Testis (tissue), 2 donors: ENCODE measurements at regions not wholly inside any gene's neighbourhood (a gene's known extent, or its start where the extent isn't known, plus 50 kb on each side); places are given as distances from the start of the nearest gene placed in this dataset.

ENCODE experiments used
- DNase-seq: peaks from one replicate; pipeline ENCODE4 v3.0.0-alpha.2; 2019
- H3K27ac ChIP-seq, 2 donors: fragments of 200-600 bp; sonication (generic); one replicate each; pipeline ENCODE4 v1.5.1; 2019
- H3K27me3 ChIP-seq: fragments of 200-600 bp; sonication (generic); one replicate; pipeline ENCODE4 v1.5.1; 2019
- H3K36me3 ChIP-seq: fragments of 200-600 bp; sonication (generic); one replicate; pipeline ENCODE4 v1.5.1; 2017; ENCODE audit warnings: low read depth; ENCODE audit errors: missing control alignments
- H3K4me1 ChIP-seq: fragments of 200-600 bp; sonication (generic); one replicate; pipeline ENCODE4 v1.5.1; 2019
- H3K4me3 ChIP-seq, 2 donors: fragments of 200-600 bp; sonication (generic); one replicate each; pipeline ENCODE4 v1.5.1; 2017 to 2019
- H3K9me3 ChIP-seq: fragments of 200-600 bp; sonication (generic); one replicate; pipeline ENCODE4 v1.5.1; 2017
- POLR2A ChIP-seq: fragments of 450-650 bp; IDR thresholded peaks from one replicate; pipeline ENCODE4 v1.6.1; 2017; ENCODE audit warnings: antibody characterized with exemption, mild to moderate bottlenecking, moderate library complexity
- whole genome bisulfite sequencing, 2 donors: methylation state at CpG; one replicate each; pipeline ENCODE4 v1.1.5; 2018; 5-methylcytosine and 5-hydroxymethylcytosine counted together
- intact Hi-C: fragments of 100-400 bp; cut with DNase I; formaldehyde crosslinking; loops from one replicate; pipeline ENCODE4 v1.15.1; 2023; ENCODE audit warnings: low total_unique reads
- TF ChIP-seq, protein P1 (sequence below), 3 experiments: fragments of 450-650 bp in 2 of 3; fragments of 200-600 bp in 1 of 3; sonication (generic) in 1 of 3; IDR thresholded peaks; one replicate each; pipeline ENCODE4 v1.5.1; 2016 to 2019; ENCODE audit warnings: antibody characterized with exemption in 3 of 3, mild to moderate bottlenecking in 2 of 3, moderate library complexity in 1 of 3

- no peaks in the 10 kb centered on the region for H3K4me1 ChIP-seq
- no peak overlapping the region for H3K27ac ChIP-seq
- no peak for TF ChIP-seq POLR2A
- TF ChIP-seq, protein P1, sequence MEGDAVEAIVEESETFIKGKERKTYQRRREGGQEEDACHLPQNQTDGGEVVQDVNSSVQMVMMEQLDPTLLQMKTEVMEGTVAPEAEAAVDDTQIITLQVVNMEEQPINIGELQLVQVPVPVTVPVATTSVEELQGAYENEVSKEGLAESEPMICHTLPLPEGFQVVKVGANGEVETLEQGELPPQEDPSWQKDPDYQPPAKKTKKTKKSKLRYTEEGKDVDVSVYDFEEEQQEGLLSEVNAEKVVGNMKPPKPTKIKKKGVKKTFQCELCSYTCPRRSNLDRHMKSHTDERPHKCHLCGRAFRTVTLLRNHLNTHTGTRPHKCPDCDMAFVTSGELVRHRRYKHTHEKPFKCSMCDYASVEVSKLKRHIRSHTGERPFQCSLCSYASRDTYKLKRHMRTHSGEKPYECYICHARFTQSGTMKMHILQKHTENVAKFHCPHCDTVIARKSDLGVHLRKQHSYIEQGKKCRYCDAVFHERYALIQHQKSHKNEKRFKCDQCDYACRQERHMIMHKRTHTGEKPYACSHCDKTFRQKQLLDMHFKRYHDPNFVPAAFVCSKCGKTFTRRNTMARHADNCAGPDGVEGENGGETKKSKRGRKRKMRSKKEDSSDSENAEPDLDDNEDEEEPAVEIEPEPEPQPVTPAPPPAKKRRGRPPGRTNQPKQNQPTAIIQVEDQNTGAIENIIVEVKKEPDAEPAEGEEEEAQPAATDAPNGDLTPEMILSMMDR (IDR thresholded peaks at IDR 0.05), result no peak
- no peak for DNase-seq
- no peak overlapping the region for H3K4me3 ChIP-seq
- no peaks in the 10 kb centered on the region for H3K36me3 ChIP-seq
- no peaks in the 10 kb centered on the region for H3K9me3 ChIP-seq
- intact Hi-C loops, result no loop called here
- no peaks in the 10 kb centered on the region for H3K27me3 ChIP-seq
- 82 to 98% methylated on average over 4 of the region's 4 CpGs for WGBS, 2 donors
These were observed 241.5 kb upstream of the PAPPA start for GRCh38 chr9:115912086-115912485.

- DNase-seq, result no peak
- H3K4me1 ChIP-seq, result no peaks in the 10 kb centered on the region
- H3K27ac ChIP-seq, result no peak overlapping the region
- H3K9me3 ChIP-seq, result no peaks in the 10 kb centered on the region
- WGBS, 2 donors, result 78 to 90% methylated on average over 3 of the region's 3 CpGs
- H3K27me3 ChIP-seq, result no peaks in the 10 kb centered on the region
- H3K4me3 ChIP-seq, result no peak overlapping the region
- no peak for TF ChIP-seq POLR2A
- TF ChIP-seq, protein P1 (IDR thresholded peaks at IDR 0.05), result no peak
- H3K36me3 ChIP-seq, result no peaks in the 10 kb centered on the region
- intact Hi-C loops, result no loop called here
These were observed 239.9 kb upstream of the PAPPA start for GRCh38 chr9:115913696-115914095.

DNA sequence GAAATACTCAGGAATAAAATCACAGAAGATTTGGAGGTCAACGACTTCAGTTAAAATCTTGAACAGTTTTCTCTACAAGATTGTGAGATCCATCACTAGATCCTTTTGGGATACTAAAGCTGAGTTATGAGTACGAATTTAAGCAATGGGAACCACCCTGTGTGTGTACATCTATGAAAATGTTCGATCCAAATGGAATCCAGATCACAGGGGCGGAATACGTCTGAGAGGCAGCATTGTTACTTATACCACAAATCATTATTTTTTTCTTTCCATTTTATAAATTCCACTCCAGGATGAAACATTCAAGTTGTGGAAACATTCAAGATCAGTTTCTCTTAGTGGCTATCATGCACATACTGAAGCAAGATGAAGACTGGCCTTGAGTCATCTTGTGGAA, 239.3 kb upstream of the PAPPA start:
- Histone ChIP-seq H3K27ac (no peak overlapping the region), H3K27me3 (no peaks in the 10 kb centered on the region), H3K9me3 (no peaks in the 10 kb centered on the region), H3K36me3 (no peaks in the 10 kb centered on the region), H3K4me1 (no peaks in the 10 kb centered on the region), H3K4me3 (no peak overlapping the region)
- TF ChIP-seq POLR2A, result no peak
- TF ChIP-seq, protein P1 (IDR thresholded peaks at IDR 0.05), result no peak
- intact Hi-C loops, result no loop called here
- 90 to 94% methylated on average over 5 of the region's 5 CpGs for WGBS, 2 donors
- DNase-seq, result no peak

GRCh38 chr9:115921301-115921700, 232.3 kb upstream of the PAPPA start:
- H3K27ac ChIP-seq, result no peak overlapping the region
- H3K27me3 ChIP-seq, result no peaks in the 10 kb centered on the region
- TF ChIP-seq, protein P1 (IDR thresholded peaks at IDR 0.05), result no peak
- TF ChIP-seq POLR2A, result no peak
- no peak for DNase-seq
- H3K4me1 ChIP-seq, result no peaks in the 10 kb centered on the region
- no peaks in the 10 kb centered on the region for H3K36me3 ChIP-seq
- H3K9me3 ChIP-seq, result no peaks in the 10 kb centered on the region
- intact Hi-C loops, result no loop called here
- WGBS, 2 donors, result 86 to 95% methylated on average over 8 of the region's 8 CpGs
- no peak overlapping the region for H3K4me3 ChIP-seq

DNA sequence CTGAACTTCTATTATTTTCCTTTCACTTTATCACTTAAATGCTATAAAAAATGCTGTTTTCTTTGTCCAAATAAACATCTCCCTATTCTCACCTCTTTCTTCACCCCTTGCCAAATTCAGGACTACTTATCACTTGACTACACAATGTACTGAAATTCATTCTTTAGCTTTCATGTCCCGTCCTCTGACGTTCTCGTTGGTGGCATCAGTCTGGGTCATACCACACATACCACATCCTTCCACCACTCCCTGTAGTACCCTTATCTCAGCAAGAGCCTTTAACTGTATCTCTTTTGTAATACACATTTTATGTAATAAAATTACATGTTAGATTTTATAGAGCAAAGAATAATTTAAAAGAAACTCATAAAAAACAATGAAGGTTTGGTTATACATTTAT, 231.1 kb upstream of the PAPPA start:
- no peaks in the 10 kb centered on the region for H3K27me3 ChIP-seq
- intact Hi-C loops, result no loop called here
- no peak for DNase-seq
- no peaks in the 10 kb centered on the region for H3K9me3 ChIP-seq
- no peaks in the 10 kb centered on the region for H3K4me1 ChIP-seq
- H3K27ac ChIP-seq, result no peak overlapping the region
- TF ChIP-seq POLR2A, result no peak
- TF ChIP-seq, protein P1 (IDR thresholded peaks at IDR 0.05), result no peak
- H3K36me3 ChIP-seq, result no peaks in the 10 kb centered on the region
- 77 to 80% methylated on average over 3 of the region's 3 CpGs for WGBS, 2 donors
- no peak overlapping the region for H3K4me3 ChIP-seq
